Panc1 (cell line): ENCODE measurements at regions not wholly inside any gene's neighbourhood (a gene's known extent, or its start where the extent isn't known, plus 50 kb on each side); places are given as distances from the start of the nearest gene placed in this dataset.

Experiments used
- ATAC-seq: fragments of 200-7000 bp; cut with Tn5 transposase; 2 replicates; pipeline ENCODE4 v1.9.1; 2020; ENCODE audit warnings: mild to moderate bottlenecking, moderate library complexity
- BruUV-seq: library from RNA; stranded (reverse); fragments of 400-500 nt; replicated peaks from 2 replicates; lab custom pipeline; 2021; lab: Mats Ljungman, UMichigan
- CTCF ChIA-PET: fragments of 300-600 bp; sonication (Branson Sonifier 250); formaldehyde crosslinking; loops from one replicate; lab custom pipeline; 2022; ENCODE audit warnings: antibody characterized with exemption; lab: Charles Lee
- POLR2A ChIA-PET: fragments of 300-600 bp; sonication (Branson Sonifier 250); formaldehyde crosslinking; loops from one replicate; lab custom pipeline; 2022; ENCODE audit warnings: antibody characterized with exemption; lab: Charles Lee
- DNase-seq: peaks from one replicate; pipeline ENCODE4 v3.0.0-alpha.2; 2010; ENCODE audit warnings: low read depth, low spot score
- H3K27ac ChIP-seq: 2 replicates; pipeline ENCODE4 v1.5.1; 2011; ENCODE audit warnings: mild to moderate bottlenecking, low read length, inconsistent platforms
- H3K27me3 ChIP-seq: fragments of 200-500 bp; sonication (Bioruptor generic); 2 replicates; pipeline ENCODE4 v1.6.0; 2014; ENCODE audit warnings: low read length, inconsistent platforms; ENCODE audit not compliant: control insufficient read depth, insufficient read depth
- H3K36me3 ChIP-seq: fragments of 200-500 bp; sonication (Bioruptor generic); 2 replicates; pipeline ENCODE4 v1.5.1; 2014; ENCODE audit warnings: inconsistent platforms, mild to moderate bottlenecking, low read length, moderate library complexity; ENCODE audit not compliant: control insufficient read depth, insufficient read depth
- H3K4me1 ChIP-seq: 2 replicates; pipeline ENCODE4 v1.5.1; 2011; ENCODE audit warnings: inconsistent platforms, mild to moderate bottlenecking, low read length, moderate library complexity; ENCODE audit not compliant: control insufficient read depth, insufficient read depth
- H3K4me3 ChIP-seq, 2 experiments: 2 replicates each; pipeline ENCODE4 v1.5.1; 2011 to 2012; ENCODE audit warnings: low read depth in 2 of 2, low read length in 2 of 2, mild to moderate bottlenecking in 2 of 2, inconsistent platforms in 1 of 2, moderate library complexity in 1 of 2
- H3K9me3 ChIP-seq: fragments of 200-500 bp; sonication (Bioruptor generic); 2 replicates; pipeline ENCODE4 v1.5.1; 2014; ENCODE audit warnings: low read depth, mild to moderate bottlenecking, inconsistent platforms, low read length, moderate library complexity; ENCODE audit not compliant: control insufficient read depth, insufficient read depth
- POLR2AphosphoS5 ChIP-seq: IDR thresholded peaks from 2 replicates; pipeline ENCODE4 v1.6.1; 2012; ENCODE audit warnings: mild to moderate bottlenecking, low read depth, low read length, moderate library complexity
- SIN3A ChIP-seq: IDR thresholded peaks from 2 replicates; pipeline ENCODE4 v1.6.1; 2012; ENCODE audit warnings: low read depth, mild to moderate bottlenecking, low read length, moderate library complexity, borderline replicate concordance; ENCODE audit not compliant: insufficient read depth
- TCF7L2 ChIP-seq: IDR thresholded peaks from 2 replicates; pipeline ENCODE4 v1.6.1; 2011; ENCODE audit warnings: mild to moderate bottlenecking, low read depth, low read length, inconsistent platforms
- in situ Hi-C: cut with HindIII; loops from 2 replicates; pipeline ENCODE4 v1.10.0; 2016; ENCODE audit warnings: low sequenced_read_pairs, low pct_unique_long_range_greater_than_20kb
- intact Hi-C: fragments of 100-400 bp; cut with micrococcal nuclease; formaldehyde crosslinking; loops from one replicate; pipeline ENCODE4 v1.10.0; 2022; ENCODE audit not compliant: unreplicated experiment
- TF ChIP-seq, protein P1 (sequence below): fragments of 450-650 bp; IDR thresholded peaks from 2 replicates; pipeline ENCODE4 v1.5.1; 2017; ENCODE audit warnings: mild to moderate bottlenecking
- TF ChIP-seq, protein P2 (sequence below), 2 experiments: IDR thresholded peaks; 2 replicates each; pipeline ENCODE4 v1.6.1; 2011 to 2012; ENCODE audit warnings: low read depth in 2 of 2, control low read depth in 1 of 2, low read length in 1 of 2, mild to moderate bottlenecking in 1 of 2, moderate library complexity in 1 of 2; ENCODE audit not compliant: insufficient read depth in 1 of 2

GRCh38 chr16:5851393-5851982 lies 753.9 kb upstream of the EEF2KMT start:
- Histone ChIP-seq H3K36me3 (no peaks in the 10 kb centered on the region), H3K9me3 (no peaks in the 10 kb centered on the region), H3K4me3 (no peak overlapping the region), H3K27ac (no peak overlapping the region), H3K4me1 (no peaks in the 10 kb centered on the region), H3K27me3 (peaks cover 4% of the 10 kb centered on the region; the same call in 1 of the 2 replicates)
- no peak for TF ChIP-seq SIN3A
- TF ChIP-seq, protein P1, sequence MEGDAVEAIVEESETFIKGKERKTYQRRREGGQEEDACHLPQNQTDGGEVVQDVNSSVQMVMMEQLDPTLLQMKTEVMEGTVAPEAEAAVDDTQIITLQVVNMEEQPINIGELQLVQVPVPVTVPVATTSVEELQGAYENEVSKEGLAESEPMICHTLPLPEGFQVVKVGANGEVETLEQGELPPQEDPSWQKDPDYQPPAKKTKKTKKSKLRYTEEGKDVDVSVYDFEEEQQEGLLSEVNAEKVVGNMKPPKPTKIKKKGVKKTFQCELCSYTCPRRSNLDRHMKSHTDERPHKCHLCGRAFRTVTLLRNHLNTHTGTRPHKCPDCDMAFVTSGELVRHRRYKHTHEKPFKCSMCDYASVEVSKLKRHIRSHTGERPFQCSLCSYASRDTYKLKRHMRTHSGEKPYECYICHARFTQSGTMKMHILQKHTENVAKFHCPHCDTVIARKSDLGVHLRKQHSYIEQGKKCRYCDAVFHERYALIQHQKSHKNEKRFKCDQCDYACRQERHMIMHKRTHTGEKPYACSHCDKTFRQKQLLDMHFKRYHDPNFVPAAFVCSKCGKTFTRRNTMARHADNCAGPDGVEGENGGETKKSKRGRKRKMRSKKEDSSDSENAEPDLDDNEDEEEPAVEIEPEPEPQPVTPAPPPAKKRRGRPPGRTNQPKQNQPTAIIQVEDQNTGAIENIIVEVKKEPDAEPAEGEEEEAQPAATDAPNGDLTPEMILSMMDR: no peak
- intact Hi-C loops: no loop called here
- POLR2A ChIA-PET: no interaction called here
- BruUV-seq: no TSS peak
- DNase-seq (no peak), ATAC-seq (no peak)
- CTCF ChIA-PET: no interaction called here
- in situ Hi-C loops: no loop called here

DNA sequence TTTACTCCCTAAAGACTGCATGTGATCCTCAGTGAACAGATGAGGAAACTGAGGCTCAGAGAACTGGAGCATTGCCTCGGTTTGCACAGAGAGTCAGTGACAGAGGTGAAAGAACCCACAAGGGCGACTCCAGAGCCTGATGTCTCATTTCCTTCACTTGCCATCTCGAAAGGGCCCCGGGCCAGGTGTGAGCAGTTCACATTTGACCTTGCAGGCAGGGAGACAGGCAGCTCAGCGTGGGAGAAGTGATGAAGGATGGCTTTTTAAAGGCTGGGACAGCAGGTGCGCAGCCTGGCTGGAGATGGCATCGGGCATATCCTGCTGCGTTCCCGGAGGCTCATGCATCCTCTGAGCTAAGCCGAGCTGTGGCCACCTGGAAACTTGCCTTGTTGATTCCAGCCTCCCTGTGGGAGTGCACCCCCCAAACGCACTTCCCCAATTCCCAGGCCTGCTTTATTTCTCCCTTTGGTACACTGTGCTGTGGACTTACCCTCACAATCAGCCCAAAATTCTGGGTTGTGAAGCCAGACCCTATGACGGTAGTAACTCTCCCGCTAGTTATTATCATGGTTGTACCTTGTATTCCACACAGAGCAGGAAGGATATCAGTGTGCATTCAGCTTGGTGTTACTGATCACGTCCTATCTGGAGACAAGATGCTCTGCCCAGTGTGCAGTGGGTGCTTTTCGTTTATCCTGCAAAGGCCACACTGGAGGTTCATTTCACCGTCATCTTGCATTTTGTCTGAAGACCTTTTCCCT lies 753.2 kb upstream of the EEF2KMT start:
- no TSS peak for BruUV-seq
- intact Hi-C loops (no loop called here), in situ Hi-C loops (no loop called here)
- TF ChIP-seq POLR2AphosphoS5 (no peak), SIN3A (no peak), TCF7L2 (no peak)
- TF ChIP-seq, protein P1: no peak
- TF ChIP-seq, protein P2, sequence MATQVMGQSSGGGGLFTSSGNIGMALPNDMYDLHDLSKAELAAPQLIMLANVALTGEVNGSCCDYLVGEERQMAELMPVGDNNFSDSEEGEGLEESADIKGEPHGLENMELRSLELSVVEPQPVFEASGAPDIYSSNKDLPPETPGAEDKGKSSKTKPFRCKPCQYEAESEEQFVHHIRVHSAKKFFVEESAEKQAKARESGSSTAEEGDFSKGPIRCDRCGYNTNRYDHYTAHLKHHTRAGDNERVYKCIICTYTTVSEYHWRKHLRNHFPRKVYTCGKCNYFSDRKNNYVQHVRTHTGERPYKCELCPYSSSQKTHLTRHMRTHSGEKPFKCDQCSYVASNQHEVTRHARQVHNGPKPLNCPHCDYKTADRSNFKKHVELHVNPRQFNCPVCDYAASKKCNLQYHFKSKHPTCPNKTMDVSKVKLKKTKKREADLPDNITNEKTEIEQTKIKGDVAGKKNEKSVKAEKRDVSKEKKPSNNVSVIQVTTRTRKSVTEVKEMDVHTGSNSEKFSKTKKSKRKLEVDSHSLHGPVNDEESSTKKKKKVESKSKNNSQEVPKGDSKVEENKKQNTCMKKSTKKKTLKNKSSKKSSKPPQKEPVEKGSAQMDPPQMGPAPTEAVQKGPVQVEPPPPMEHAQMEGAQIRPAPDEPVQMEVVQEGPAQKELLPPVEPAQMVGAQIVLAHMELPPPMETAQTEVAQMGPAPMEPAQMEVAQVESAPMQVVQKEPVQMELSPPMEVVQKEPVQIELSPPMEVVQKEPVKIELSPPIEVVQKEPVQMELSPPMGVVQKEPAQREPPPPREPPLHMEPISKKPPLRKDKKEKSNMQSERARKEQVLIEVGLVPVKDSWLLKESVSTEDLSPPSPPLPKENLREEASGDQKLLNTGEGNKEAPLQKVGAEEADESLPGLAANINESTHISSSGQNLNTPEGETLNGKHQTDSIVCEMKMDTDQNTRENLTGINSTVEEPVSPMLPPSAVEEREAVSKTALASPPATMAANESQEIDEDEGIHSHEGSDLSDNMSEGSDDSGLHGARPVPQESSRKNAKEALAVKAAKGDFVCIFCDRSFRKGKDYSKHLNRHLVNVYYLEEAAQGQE (IDR thresholded peaks at IDR 0.05; ENCODE audit: insufficient read depth in 1 of 2, low read depth in 2 of 2, low read length in 1 of 2): no peak
- Histone ChIP-seq H3K27ac (no peak overlapping the region), H3K4me1 (no peaks in the 10 kb centered on the region), H3K27me3 (peaks cover 4% of the 10 kb centered on the region; the same call in 1 of the 2 replicates), H3K36me3 (no peaks in the 10 kb centered on the region), H3K9me3 (no peaks in the 10 kb centered on the region), H3K4me3 (no peak overlapping the region)
- CTCF ChIA-PET: no interaction called here
- ATAC-seq (no peak), DNase-seq (no peak)
- POLR2A ChIA-PET: no interaction called here
